Muscle of arm (tissue), 1 donor: ENCODE measurements at regions not wholly inside any gene's neighbourhood (a gene's known extent, or its start where the extent isn't known, plus 50 kb on each side); places are given as distances from the start of the nearest gene placed in this dataset.
"Not testable (repeated sequence)": the region's sequence is repeated elsewhere in the genome, so short reads cannot be mapped to it uniquely, and the experiment has no call there.

ENCODE experiments used
- DNase-seq: peaks from one replicate; pipeline ENCODE4 v3.0.0-alpha.2; 2013

DNA sequence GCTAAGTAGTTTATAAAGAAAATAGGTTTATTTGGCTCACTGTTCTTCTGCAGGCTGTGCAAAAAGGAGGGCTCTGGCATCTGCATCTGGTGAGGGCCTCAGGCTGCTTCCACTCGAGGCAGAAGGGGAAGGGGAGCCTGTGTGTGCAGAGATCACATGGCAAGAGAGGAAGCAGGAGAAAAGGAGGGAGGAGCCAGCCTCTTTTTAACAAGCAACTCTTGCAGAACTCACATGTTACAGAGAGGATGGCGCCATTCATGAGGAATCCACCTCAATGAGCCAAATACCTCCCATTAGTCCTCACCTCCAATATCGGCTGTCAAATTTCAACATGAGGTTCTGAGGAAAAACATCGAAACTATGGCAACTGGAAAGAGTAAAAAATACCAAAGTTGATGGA lies 666.6 kb upstream of the SLC35B3 start:
- no peak for DNase-seq

DNA sequence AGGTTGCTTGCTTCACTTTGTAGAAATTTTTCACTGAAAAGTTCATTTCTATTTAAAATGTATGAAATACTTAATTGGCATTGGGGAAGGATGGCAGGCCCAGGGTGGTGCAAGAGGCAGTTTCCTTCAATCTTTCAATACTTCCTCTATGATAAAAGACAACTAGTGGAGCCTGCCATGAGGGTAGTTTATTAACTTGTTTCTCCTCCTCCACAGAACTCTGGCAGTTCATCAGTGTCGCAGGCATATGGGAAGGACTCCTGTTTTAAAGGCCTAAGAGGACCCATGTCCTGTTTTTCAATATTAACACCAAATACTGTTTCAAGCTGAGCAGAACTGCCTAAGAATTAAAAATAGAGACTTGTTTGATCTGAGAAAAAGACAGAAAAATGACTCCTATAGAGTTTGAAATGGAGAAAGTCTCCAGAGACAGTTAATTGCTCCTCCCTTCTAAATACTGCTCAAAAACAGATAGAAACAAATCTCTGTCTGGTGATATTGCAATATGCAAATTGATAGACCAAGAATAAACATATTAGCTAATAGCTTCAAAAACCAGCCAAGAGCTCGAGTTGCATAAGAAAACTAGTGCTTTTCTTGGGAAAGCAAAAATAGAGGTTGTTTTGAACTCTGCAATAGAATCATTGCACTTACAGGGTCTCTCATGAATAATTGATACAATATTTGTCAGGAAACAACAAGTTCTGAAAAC lies 665.7 kb upstream of the SLC35B3 start:
- DNase-seq = no peak

DNA sequence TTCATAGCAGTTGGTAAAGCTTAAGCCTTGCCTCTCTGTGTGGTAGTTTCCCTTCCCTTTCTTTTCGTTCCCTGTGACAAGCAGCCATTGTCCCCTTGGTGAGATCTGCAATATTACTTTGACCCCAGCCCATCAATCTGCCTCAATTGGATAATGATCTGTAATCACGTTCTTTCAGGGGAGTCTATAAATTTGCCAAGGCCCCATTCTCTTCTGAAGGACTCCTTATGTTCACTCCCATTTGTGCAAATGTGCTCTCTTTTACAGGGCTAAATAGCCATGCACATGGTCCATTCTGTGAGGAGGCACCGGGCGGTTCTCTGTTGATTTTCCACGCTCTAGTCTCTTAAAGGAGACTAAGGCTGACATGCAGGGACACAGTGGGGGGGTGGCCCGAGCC lies 660.4 kb upstream of the SLC35B3 start:
- DNase-seq = no peak

DNA sequence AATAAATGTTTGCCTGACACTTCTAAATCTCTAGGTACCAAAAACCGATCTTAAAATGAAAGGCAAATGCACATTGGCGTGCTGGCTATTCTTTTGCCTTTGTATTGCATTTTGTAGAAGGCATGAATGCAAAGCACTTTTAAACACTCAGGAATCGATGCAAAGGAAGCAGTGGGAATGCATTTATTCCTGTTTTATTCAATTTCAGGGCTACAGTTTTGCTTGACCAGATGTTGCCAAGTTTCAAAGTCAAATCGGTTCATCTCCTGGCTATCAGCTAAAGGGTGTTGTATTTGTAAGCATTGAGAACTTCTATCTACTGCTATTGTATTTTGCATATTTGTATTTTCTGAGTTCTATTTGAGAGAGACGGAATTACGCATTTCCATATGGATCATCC lies 659.8 kb upstream of the SLC35B3 start:
- no peak for DNase-seq

DNA sequence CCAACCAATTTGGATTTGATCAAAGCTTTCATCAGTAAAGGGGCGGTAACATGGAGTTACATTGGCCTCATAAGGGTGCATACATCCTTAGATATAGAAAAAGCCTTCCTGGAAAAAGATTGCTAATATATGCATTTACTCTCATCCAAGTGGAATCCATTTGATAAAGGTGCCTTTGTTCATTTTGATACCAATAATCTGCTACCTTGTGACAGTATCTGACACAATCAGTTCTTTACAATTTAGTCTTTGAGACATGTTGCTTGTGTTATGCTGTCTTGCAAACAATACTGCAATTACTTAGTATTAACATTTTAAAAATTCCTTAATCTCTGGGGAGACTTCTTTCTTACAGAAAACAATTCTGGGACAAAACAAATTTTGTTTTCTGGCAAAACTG lies 654.4 kb upstream of the SLC35B3 start:
- DNase-seq = no peak

DNA sequence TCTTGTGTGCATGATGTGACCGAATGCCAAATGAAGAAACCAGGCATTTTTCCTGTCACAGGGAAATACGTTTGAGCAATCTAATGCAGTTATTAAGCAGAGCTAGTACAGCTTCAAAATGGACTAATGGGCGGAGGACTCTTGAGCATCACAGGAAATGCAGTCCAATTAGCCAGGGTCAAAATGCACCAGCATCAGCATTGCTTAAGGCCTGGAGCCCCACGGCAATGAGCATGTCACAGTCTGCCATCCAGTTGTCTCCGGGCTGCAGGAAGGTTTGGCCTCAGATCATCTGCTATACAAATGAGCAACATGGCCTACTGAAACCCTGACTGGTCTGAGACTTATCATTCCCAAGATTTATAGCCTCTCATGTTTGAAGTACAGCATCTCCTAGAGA lies 652.1 kb upstream of the SLC35B3 start:
- DNase-seq = no peak

DNA sequence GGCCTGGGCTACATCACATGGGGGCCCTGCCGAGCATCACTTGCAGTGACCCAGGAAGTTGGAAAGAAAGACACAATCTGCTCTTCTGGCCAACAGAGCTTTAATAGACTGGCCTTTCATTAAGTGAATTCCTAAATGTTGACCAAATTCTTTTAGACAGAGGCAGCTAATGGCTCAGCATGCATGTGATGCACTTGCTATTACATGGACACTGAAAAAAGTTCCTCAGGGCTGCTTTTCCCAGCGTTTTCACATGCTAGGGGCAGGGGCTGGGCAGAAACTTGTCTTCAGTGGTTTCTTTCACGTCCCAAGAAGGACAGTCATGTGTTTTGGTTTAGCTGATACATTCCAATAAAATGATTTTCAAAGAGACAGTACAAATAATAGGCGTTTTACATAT lies 651.0 kb upstream of the SLC35B3 start:
- no peak for DNase-seq

DNA sequence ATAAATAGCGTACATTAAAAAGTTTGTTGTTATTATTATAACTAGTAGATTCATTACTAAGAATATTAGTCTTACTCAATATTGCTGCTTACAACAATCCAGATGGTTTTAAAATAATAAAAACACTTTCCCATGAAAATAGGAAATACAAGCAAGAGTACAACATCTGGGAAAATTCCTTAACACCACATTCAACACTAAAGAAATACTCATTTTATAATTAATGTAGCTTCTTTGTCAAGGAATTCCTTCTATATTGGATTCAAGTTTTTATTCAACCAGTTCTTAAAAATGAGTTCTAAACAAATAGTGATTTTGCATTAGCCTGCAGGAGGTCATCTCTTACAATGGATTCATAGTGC lies 650.3 kb upstream of the SLC35B3 start:
- no peak for DNase-seq

DNA sequence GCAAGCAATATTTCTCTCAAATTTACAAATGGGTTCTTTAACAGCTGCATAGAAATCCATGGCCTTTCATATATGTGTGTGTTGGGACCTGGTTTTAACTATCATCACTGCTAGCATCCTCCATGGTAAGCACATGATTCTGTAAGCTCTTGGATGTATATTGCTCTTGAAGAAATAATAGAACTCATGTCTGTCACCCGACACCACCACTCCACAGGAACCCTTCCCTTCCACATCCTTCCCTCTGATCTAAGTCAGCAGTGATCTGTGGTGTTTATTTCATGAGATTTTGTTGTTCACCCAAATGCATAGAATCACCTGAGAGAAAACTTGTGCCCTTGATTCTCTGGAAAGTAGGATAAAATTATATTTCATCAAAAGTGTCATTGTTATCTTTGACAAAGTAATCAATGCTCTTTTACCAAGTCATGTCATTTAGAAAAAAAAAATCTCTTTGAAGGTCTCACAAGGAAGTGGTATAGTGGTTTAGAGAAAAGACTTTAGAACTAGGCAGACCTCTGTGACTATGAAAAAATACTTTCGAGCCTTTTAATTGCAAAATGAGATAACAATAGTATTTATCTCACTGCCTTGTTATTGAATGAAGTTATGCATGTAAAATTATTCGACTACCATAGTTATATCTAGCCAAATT lies 649.8 kb upstream of the SLC35B3 start:
- DNase-seq = no peak

DNA sequence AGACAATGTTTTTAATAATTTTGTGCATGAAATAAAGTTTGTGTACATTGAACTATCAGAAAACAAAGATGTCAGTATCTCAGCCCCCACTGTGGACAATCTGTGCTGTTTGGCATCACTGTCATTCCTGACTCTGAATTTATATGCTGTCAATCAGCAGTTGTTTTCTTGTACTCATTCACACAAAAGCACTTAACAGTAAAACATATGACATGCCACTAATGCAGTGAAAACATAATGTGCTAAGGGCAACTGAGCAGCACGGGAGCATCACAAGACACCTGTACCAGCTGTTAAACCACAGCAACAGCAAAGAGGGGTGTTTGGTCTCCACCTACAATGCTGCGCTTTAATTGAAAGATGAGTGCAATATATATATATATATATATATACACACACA lies 647.8 kb upstream of the SLC35B3 start:
- no peak for DNase-seq

DNA sequence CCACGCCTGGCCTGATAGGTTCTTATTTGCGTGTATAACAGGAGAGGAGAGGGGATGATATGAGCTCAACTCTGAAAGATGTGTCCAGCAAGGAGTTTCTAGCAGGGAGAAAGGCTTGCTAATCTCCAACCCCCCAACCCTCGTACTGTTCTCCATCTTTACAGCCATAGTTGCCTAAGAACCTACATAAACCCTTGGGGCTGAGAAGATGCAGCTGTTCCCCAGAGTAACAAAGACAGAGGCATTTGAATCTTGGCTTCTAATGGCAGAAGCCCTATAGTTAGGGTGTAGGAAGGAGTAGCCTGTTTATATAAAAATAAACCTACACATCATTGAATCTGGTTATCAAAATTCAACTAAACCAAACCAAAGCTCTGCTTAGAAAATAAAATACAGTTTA lies 631.4 kb upstream of the SLC35B3 start:
- DNase-seq = no peak

DNA sequence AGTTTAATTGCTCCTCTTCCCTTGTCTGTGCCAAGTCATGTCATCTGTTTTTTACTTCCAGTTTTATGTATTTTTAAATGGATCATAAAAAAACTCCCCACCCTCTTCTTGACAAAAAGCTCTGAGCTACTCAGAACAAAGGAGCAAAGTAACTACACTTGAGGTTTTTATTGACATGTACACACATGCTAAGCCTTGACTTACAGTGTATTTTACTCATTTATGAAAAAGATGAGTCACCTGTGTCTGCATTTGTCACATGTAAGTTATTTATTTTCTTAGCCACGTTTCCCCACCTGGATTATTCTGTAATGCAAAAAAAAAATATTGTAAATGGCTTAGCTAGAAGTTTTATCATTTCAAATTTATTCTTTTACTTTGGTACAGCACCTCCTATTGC lies 628.8 kb upstream of the SLC35B3 start:
- DNase-seq = no peak

DNA sequence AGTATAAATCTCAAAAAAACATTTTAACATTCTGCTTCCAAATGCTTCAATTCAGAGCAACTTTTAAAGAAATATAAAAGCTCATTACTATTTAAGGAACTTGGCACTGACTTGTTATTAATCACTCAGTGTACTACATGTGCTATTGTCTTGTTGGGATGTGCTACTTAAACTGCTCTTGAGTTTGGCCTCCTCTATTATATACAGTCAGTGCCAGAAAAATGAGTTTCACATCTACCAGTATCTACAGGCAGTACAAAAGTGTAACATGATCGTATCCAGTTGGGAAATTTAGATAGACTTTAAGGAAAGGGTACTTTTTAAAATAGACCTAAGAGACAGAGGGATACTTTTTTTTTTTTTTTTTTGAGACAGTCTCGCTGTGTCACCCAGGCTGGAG lies 627.3 kb upstream of the SLC35B3 start:
- DNase-seq = no peak

DNA sequence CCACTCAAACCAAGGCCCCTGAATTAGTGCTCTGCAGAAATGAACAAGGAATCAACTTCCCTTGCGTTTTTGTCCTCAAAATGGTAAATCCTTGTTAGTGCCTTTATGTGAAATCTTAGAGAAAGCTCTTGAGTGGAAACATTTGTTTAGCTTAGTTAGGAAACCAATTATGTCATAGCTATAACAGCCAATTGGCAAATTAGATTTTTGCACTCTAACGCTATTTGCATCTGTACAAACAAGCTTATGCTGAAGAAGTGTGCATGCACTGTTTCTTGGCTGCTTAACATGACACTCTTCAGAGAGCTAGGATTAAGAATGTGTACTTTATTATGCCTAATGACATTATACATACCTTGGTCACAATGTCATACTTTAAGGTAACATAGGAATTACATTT lies 622.6 kb upstream of the SLC35B3 start:
- no peak for DNase-seq

DNA sequence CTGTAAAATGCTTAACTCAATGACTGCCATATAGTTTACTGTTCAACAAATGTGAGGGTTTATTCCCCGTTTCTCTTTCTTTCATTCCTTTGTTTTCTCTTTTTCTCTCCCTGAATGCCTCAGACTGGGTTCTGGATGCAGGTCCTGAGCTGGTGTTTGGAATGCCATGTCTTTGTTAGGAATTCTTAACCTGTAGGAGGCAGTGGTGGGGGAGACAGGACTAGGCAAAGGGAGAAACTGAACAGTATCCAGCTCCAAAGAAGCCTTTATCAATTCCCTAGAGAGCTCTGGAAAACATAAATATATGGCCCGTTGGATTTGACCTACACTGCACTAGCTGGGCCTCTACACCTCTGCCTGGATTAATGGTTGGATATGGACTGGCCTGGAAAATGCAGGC lies 621.2 kb upstream of the SLC35B3 start:
- no peak for DNase-seq

DNA sequence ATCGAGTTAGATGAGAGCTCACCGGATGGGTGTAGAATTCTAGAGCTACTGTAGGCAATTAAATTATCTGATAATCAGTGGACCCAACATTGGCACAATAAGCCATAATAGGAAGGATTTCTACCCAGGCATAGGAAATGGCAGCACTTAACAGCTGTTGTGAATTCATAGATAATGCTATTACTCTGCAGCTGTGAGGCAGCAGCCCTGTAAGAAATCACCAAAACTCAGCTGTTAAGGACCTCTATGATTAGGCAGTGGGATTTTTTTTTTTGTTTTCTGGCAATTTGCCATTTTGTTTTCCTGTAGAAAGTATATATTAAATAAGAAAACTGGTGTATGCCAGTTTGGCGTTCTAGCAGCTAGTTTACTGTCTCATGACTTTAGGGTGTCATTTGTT lies 609.1 kb upstream of the SLC35B3 start:
- no peak for DNase-seq

DNA sequence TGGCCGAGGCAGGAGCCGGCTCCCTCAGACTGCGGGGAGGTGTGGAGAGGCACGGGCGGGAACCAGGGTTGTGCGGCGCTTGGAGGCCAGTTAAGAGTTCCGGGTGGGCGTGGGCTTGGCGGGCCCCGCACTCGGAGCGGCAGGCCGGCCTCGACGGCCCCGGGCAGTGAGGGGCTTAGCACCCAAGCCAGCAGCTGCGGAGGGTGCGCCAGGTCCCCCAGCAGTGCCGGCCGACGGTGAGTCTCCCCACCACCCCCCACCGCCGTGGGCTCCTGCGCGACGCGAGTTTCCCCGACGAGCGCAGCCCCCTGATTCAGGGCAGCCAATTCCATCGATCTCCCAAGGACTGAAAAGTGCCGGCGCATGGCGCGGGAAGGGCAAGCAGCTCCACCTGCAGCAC lies 605.4 kb upstream of the SLC35B3 start:
- DNase-seq = no peak

DNA sequence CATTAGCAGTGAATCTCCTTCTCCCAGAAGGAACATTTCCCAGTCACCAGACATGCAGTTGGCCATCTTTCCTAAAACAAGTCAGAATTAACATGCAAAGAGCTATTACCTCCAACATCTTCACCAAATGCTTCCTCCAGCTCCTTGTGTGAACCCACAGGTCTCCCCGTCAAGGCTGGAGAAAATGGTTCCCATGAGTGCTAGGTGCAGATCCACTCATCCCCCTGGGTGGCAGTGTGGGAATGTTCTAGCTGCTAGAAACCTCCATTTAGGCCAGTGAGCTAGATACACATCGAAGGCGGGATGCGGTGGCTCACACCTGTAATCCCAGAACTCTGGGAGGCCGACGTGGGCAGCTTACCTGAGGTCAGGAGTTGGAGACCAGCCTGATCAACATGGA lies 603.9 kb upstream of the SLC35B3 start:
- no peak for DNase-seq

DNA sequence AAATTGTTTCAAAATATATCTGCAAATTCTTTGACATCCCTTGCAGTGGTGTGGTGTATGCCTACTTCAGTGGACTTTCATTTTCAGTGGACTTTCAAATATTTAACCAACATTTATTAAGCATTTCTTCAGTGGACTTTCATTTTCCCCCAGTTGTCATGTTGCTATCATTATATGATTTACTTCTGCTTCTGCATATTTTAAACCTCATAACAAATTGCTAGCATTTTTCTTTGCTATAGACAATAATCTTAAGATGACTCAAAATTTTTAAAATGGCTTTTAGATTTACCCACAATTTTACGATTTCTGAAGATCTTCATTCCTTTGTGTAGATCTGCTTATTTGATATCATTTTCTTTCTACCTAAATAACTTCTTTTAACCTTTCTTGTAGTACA lies 592.7 kb upstream of the SLC35B3 start:
- no peak for DNase-seq

DNA sequence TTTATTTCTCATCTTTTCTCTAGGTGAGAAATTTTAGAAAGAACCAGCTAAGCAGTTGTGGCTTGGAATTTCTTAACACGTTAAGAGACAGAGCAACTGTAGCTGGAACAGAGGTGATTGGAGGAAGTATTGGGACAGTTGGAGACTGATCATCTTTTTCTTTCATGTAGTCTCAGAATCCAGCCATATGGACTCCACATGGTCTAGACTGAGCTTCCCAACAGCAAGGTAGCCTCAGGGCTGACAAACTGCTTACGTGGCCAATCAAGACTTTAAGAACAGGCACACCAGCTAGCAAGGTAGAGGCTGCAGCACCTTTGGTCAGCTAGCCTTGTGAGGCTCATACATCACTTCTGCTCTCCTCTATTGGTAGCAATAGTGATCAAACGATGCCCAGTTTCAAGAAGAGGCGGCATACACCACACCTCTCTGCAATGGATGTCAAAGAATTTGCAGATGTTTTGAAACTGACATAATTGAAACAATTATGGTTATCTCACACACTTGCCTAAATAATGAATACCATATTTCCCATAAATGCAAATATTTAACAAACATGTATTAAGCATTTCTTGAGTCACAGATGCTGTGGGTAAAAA lies 590.5 kb upstream of the SLC35B3 start:
- no peak for DNase-seq

DNA sequence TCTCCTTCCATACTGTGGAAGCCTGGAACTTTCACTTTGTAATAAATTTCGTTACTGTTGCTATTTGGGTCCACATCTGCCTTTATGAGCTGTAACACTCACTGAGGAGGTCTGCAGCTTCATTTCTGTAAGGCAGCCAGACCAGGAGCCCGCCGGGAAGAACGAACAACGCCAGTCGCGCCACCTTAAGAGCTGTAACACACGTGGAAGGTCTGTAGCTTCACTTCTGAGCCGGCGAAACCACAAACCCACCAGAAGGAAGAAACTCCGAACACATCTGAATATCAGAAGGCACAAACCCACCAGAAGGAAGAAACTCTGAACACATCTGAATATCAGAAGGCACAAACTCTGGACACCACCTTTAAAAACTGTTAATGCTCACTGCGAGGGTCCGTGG lies 589.9 kb upstream of the SLC35B3 start:
- no peak for DNase-seq

DNA sequence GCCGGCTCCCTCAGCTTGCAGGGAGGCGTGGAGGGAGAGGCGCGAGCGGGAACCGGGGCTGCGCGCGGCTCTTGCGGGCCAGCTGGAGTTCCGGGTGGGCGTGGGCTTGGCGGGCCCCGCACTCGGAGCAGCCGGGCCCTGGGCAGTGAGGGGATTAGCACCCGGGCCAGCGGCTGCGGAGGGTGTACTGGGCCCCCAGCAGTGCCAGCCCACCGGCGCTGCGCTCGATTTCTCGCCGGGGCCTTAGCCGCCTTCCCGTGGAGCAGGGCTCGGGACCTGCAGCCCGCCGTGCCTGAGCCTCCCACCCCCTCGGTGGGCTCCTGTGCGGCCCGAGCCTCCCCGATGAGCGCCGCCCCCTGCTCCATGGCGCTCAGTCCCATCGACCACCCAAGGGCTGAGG lies 588.9 kb upstream of the SLC35B3 start:
- DNase-seq = not testable (repeated sequence)

DNA sequence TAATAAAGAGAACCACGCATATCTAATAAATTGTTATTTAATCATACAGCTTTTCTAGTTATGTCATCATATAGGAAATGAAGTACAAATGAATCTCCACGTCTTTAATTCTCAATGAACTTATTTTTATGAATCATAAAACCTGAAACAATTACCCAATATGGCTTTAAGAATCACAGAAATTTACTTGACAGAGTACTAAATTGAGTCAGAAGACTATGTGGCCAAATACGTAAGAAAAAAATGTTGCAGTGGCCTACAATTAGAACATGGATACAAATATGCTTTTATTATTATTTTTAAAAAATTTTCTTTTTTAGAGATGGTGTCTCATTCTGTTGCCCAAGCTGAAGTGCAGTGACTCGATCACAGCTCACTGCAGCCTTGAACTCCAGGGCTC lies 584.7 kb upstream of the SLC35B3 start:
- DNase-seq = no peak

DNA sequence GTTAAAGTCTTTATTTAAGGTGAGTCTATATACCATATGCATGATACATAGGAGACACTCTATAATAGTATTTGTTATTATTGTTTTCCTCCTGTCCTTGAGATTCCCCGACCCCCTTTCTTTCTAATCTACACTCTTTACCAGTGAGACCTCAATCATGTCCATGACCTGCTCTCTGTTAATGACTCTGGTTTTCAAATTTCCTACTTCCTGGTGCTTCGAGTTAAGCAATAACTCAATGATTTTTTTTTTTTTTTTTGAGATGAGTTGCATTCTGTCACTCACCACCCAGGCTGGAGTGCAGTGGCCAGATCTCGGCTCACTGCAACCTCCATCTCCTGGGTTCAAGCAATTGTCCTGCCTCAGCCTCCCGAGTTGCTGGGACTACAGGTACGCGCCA lies 574.6 kb upstream of the SLC35B3 start:
- DNase-seq = no peak
